ENCODE measurements at regions not wholly inside any gene's neighbourhood (a gene's known extent, or its start where the extent isn't known, plus 50 kb on each side); places are given as distances from the start of the nearest gene placed in this dataset.

GRCh38 chr17:72396121-72396520 lies 275.3 kb downstream of the SOX9 start (continued):
- TF ChIP-seq HNF4G (IDR thresholded peaks at IDR 0.05) = no peak
- no peak for TF ChIP-seq YY1 (IDR thresholded peaks at IDR 0.05)
- TF ChIP-seq, protein P1, sequence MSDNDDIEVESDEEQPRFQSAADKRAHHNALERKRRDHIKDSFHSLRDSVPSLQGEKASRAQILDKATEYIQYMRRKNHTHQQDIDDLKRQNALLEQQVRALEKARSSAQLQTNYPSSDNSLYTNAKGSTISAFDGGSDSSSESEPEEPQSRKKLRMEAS (IDR thresholded peaks at IDR 0.05) = no peak
- no peak for TF ChIP-seq EGR1 (IDR thresholded peaks at IDR 0.05; ENCODE audit: low read depth in 2 of 2)
- TF ChIP-seq, protein P2, sequence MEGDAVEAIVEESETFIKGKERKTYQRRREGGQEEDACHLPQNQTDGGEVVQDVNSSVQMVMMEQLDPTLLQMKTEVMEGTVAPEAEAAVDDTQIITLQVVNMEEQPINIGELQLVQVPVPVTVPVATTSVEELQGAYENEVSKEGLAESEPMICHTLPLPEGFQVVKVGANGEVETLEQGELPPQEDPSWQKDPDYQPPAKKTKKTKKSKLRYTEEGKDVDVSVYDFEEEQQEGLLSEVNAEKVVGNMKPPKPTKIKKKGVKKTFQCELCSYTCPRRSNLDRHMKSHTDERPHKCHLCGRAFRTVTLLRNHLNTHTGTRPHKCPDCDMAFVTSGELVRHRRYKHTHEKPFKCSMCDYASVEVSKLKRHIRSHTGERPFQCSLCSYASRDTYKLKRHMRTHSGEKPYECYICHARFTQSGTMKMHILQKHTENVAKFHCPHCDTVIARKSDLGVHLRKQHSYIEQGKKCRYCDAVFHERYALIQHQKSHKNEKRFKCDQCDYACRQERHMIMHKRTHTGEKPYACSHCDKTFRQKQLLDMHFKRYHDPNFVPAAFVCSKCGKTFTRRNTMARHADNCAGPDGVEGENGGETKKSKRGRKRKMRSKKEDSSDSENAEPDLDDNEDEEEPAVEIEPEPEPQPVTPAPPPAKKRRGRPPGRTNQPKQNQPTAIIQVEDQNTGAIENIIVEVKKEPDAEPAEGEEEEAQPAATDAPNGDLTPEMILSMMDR (IDR thresholded peaks at IDR 0.05; ENCODE audit: low read depth, low read length, missing input control) = no peak
- TF ChIP-seq FOXA1 (IDR thresholded peaks at IDR 0.05) = no peak

- H3K9me3 ChIP-seq (ENCODE audit: control insufficient read depth in 4 of 4, low read length in 3 of 4) = no peaks in the 10 kb centered on the region
- H3K27ac ChIP-seq (ENCODE audit: low read depth in 1 of 2, low read length in 2 of 2) = no peak overlapping the region
- no peak for TF ChIP-seq FOXA2 (IDR thresholded peaks at IDR 0.05)
- no peak for DNase-seq (ENCODE audit: low spot score)
- WGBS = 66% methylated on average over 2 of the region's 2 CpGs
- H3K4me3 ChIP-seq (ENCODE audit: low read depth in 1 of 3, low read length in 3 of 3) = no peak overlapping the region
- no peaks in the 10 kb centered on the region for H3K36me3 ChIP-seq (ENCODE audit: control insufficient read depth in 4 of 4, insufficient read depth in 3 of 4, low read depth in 1 of 4, low read length in 3 of 4)
- H3K4me1 ChIP-seq (ENCODE audit: control insufficient read depth in 4 of 4, insufficient read depth in 4 of 4, low read length in 3 of 4) = no peaks in the 10 kb centered on the region
- no peak overlapping the region for H3K9ac ChIP-seq (ENCODE audit: low read depth in 1 of 2, low read length in 2 of 2)
- H3K27me3 ChIP-seq (ENCODE audit: control insufficient read depth in 4 of 4, insufficient read depth in 4 of 4, low read length in 3 of 4) = peaks cover 0 to 6% (median 2%) of the 10 kb centered on the region in 4 donors
Measured at GRCh38 chr17:72397223-72397667, 276.4 kb downstream of the SOX9 start.

GRCh38 chr17:72397687-72398086 lies 276.9 kb downstream of the SOX9 start:
- Histone ChIP-seq H3K36me3 (ENCODE audit: control insufficient read depth in 4 of 4, insufficient read depth in 3 of 4, low read depth in 1 of 4, low read length in 3 of 4) (no peaks in the 10 kb centered on the region), H3K9ac (ENCODE audit: low read depth in 1 of 2, low read length in 2 of 2) (no peak overlapping the region), H3K4me1 (ENCODE audit: control insufficient read depth in 4 of 4, insufficient read depth in 4 of 4, low read length in 3 of 4) (no peaks in the 10 kb centered on the region), H3K27me3 (ENCODE audit: control insufficient read depth in 4 of 4, insufficient read depth in 4 of 4, low read length in 3 of 4) (peaks cover 0 to 6% (median 2%) of the 10 kb centered on the region in 4 donors), H3K9me3 (ENCODE audit: control insufficient read depth in 4 of 4, low read length in 3 of 4) (no peaks in the 10 kb centered on the region), H3K4me3 (ENCODE audit: low read depth in 1 of 3, low read length in 3 of 3) (no peak overlapping the region), H3K27ac (ENCODE audit: low read depth in 1 of 2, low read length in 2 of 2) (no peak overlapping the region)
- 68% methylated on average over 3 of the region's 3 CpGs for WGBS
- no peak for DNase-seq (ENCODE audit: low spot score)
- TF ChIP-seq NR2F2 (IDR thresholded peaks at IDR 0.05) = no peak
- no peak for TF ChIP-seq FOXA1 (IDR thresholded peaks at IDR 0.05)
- no peak for TF ChIP-seq GABPA (IDR thresholded peaks at IDR 0.05 in 1 of 2, conservative IDR thresholded peaks at IDR 0.05 in 1 of 2)
- TF ChIP-seq RXRA (IDR thresholded peaks at IDR 0.05) = no peak
- no peak for TF ChIP-seq ZBTB33 (IDR thresholded peaks at IDR 0.05)
- TF ChIP-seq ATF3 (IDR thresholded peaks at IDR 0.05) = no peak
- no peak for TF ChIP-seq HNF4G (IDR thresholded peaks at IDR 0.05)
- no peak for TF ChIP-seq YY1 (IDR thresholded peaks at IDR 0.05)
- no peak for TF ChIP-seq SP1 (IDR thresholded peaks at IDR 0.05)
- no peak for TF ChIP-seq JUND (IDR thresholded peaks at IDR 0.05)

Data from liver (tissue), 8 donors.